ENCODE measurements at regions not wholly inside any gene's neighbourhood (a gene's known extent, or its start where the extent isn't known, plus 50 kb on each side); places are given as distances from the start of the nearest gene placed in this dataset.

DNA sequence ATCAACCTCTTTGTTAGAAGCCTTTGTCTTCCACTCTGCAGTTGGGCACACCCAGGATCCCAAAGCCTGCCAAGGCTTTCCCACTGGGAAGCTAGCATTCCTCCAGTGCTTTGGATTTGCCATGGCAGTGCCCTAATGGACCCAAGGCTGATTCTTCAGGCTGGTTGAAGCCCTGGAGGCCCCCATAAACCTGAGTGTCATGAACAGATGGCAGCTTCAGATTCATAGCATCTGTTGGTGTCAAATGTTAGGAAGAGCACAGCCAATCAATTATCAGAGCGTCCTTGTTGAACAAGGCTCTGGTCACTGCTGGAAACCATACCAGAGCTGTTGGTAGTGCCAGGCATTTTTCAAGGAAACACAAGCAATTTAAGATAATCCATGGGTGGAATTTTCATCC lies 241.1 kb upstream of the KLF4 start:
- no peak for DNase-seq

DNA sequence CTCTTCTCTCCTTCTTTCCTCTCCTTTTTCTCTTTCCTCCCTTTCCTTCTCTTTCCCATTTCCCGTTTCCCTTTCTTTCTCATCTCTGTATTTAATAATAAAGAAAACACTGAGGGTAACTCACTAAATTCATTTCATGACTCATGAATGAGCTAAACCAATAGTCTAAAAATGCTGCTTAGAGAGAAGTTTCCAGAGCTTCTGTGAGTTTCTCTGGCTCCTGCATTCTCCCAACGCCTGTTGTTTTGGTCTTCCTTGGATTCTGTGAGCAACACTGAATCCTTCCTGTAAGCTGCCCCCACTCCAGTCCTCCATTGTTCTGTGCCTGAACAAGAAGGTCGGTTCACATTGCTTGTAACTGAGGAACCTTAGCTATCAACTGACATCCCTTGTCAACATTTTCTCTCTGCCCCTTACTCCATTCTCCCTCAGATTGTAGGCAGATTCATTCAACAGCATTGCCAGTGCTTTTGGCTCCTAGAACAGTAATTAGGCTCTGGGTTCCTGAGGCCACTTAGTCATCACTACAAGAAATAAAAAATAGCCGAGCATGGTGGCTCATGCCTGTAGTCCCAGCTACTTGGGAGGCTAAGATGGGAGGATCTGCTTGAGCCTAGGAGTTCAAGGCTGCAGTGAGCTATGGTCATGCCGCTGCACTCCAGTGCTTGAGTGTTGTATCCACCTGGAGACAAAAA lies 237.7 kb upstream of the KLF4 start:
- DNase-seq: no peak

DNA sequence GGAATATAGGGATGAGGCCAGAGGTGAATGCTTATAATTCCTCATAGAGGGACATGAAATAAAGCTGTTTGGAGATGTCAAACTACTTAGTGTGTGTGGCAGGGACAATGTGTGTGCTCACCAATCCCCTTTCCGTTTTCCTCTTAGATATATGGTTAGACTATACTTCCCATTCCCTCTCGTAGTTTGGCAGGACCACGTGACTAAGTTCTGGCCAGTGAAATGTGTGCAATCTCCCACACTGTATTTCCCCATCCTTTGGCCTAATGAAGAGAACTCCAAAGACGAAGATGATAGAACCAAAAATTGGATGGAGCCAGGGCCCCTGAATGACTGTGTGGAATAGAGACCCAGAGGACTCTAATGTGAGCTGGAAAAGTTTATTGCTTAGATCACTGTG lies 233.4 kb upstream of the KLF4 start:
- DNase-seq: no peak

DNA sequence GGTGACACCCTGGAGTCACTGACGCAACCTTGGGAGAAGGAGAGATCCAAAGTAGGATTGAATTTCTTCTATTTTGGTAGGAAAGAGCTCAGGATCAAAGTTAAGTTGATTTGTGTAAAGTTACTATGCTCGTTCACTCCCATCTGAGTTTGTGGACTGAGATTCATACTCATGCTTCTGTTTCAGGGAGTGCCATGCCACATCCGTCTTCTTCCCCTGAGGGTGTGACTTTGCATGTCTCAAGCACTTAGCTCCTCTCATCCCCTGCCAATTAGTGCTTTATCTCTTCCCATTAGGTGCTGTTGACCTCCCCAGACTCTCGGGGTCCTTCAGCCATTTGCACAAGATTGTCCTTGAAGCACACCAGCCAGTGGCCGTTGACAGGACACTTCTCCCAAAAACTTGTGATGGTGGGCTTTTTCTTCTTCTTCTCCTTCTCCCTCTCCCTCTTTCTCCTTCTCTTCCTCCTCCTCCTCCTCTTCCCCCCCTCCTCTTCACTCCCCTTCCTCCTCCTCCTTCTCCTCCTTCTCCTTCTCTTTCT lies 232.2 kb upstream of the KLF4 start:
- no peak for DNase-seq

DNA sequence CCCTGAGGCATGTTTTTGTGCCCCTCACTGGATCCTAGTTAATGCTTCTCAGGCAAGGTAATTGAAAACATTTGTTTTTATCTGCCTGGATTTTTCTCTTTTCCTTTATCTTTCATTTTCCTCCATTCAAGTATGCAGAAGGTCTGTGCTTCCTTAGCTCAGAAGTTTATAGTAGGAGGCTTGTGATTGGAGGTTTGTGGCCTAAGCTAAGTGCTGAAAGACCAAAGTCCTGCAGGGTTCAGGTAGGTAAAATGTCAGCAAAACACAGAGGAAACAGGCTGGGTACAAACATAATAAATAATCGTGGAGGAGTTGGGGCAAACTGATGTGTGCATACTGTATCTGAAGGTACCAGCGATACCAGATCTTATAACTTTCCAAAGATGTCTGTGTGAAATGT lies 230.9 kb upstream of the KLF4 start:
- no peak for DNase-seq

DNA sequence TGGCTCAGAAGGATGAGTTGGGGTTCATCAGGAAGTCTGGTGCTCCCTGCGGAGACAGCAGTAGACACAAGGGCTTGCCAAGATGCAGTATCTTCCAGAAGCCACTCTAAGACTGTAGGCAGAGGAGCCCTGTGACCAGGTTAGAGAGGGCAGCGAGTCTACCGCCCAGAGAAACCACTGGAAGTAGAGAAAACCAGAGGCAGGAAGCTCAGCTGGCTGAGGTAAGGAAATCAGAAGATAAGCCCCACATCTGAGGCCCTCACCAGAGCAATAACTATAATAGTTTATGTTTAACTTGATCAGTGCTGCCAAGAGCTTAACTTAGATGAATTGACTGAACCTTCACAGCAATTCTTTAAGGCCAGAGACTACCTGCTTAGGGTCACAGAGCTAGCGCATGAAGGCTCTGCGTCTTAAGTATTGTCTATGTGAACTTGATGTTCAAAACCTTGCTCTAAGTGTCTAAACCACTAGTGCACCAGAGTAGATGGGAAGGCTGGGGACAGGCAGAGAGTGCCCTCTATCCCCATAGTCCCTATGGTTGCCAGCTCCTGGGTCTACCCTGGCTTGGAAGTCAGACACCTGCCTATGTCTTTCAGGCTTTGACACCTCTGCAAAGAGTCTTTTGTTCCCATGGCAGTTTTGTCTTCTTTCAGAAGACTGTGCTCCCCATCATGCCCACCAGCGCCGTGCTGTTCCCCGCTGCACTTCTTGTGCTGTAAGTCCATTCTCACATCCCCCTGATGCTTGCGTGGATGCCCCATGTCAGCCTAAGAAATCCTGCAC lies 228.2 kb upstream of the KLF4 start:
- DNase-seq: no peak

DNA sequence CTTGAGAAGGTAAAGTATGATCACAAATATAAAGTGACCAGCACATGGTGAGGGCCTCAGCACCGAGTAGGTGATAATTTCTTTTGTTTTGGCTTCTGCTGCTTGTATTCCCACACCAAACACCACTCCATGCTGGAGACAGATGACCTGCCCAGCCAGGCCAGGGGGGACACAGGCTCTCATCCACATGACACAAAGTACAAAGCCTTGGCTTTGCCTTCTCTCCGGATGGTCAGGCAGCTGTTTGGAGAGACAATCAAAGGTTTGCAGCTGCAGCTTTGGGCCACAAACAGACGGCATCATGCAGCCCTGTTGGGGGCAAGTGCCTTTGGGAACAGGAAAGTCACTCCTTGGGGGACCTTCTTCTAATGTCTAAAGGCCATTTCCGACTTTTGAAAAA lies 226.2 kb upstream of the KLF4 start:
- DNase-seq: no peak

DNA sequence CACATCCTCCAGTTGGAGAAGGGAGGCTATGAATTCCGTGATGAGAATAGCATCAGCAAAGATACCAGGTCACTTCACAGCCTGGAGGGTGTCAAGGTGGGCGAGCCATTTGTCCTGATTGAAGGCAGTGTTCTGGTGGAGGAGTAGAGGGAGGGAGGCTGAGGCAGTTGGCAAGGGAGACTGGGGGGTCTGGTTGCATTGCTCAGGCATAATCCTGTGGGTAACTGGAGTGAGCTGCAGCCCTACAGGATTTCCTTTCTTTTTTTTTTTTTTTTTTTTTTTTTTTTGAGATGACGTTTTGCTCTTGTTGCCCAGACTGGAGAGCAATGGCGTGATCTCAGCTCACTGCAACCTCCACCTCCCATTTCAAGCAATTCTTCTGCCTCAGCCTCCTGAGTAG lies 223.9 kb upstream of the KLF4 start:
- DNase-seq: no peak

DNA sequence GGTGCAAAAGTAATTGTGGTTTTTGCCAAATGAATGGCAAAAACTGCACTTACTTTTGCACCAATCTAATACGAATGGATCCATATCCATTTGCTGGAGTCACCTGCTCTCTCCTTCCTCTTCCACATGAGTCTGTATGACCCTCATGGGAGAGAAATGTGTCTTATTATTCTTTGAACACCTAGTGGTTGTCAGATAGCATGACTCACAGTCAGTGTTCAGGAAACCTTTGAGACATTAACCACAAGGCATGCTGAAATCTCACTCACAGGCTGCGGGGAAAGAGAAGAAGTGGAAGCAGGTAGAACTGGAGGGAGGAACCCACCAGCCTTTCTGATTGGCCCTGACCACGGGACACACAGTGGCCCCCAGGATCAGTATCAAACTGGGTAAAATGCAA lies 222.8 kb upstream of the KLF4 start:
- DNase-seq: no peak

DNA sequence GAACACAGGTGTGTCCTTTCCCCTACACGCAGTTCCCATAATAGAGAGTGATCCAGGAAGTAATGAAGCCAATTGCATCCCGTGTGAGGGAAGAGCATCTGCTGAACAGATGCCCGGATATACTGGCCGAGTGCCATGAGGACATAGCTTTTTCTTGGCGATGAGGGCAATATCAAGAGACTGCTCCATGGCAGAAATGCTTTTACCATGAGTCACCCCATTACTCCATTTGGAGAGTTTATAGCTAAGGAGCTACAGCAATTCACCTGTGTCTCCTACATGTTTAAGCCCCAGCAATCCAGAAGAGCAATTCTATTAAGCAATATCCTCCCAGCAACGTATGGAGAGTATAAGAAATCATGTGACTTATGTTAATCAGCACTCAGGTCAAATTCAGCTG lies 222.0 kb upstream of the KLF4 start:
- DNase-seq: no peak

DNA sequence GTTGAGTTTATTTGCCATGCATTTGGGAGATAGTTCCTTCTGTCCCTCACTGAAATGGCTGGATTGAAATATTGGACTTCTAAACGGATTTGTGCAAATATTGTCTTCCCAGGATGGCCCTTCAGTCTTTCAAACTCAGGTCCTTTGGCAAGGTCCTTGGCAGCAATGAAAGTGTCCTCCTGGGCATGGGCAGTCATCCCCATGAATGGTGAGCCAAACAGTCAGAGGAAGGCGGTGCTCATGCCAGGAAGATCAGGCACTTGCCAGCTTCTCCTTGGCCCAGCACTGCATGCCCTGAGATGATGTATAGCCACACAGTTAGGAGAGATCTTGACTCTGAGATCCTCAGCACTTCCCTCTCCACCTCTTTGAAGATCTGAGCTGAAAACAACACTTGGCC lies 221.4 kb upstream of the KLF4 start:
- DNase-seq: no peak

DNA sequence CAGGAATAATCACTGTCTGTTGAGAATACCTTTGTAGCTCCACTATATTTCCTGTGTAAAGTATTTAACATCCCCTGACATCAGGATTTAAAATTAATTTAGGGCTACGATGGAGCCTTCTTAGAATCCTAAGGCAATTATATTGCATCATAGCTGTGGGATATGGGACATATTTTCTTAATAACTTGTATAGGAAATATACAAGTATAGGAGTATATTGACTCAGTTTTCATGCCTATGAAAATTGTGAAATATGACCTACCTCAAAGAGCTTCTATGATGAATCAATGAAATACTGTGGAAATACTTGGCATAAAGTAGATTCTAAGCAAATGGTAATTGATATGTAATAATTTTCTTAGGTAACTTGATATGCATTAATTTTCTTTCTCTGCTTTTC lies 221.0 kb upstream of the KLF4 start:
- DNase-seq: no peak

DNA sequence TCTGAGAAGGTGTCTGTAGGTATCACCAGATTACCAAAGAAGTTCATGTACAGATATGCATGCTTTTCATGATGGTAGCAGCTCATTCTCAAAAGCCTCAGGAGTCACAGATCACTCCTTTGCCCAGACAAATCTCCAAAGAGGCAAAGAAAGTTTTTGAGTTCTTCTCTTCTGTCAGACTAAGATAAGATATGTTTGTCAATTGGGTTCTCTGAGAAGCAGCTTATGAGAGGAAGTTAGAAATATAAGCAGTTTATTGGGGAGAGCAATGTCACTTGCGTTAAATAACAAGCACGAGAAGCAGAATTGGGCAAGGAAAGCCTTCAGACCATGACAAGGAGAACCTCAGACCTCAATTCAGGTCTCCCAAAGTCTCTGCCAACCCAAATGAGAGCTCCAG lies 219.2 kb upstream of the KLF4 start:
- no peak for DNase-seq

DNA sequence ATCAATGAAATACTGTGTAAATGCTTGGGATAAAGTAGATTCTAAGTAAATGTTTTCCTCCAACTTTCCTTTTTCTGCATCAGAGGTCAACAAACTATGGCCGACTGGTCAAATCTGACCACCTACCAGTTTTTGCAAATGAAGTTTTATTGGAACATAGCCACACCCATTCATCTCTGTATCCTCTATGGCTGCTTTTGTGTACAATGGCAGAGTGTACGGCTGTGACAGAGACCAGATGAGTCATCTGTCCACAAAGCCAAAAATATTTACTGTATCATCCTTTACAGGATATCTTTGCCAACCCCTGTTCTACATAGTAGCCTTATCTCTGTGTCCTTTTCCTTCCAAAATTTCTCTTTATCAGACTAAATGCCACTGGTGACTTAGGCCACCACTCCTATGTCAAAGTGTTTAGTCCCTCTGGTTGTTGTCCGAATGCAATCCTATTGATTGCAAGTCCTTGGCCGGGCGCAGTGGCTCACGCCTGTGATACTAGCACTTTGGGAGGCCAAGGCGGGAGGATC lies 218.4 kb upstream of the KLF4 start:
- no peak for DNase-seq

DNA sequence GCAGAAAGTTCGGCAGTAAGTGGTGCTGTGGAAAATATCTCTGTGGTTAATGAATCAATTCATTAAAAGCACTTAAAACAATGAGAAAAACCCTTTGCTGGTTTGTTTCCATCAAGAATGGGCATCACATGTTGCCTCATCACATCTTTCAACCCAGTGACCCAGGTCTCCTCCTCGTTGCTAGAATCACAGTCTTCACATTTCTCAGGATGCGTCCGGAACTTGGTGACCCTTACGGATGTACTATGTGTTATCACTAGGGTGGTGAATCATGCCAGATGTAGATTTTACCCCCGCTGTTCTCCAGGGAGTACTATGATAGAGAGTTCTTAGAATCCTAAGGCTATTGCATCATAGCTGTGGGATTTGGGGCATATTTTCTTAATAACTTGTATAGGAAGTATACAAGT lies 217.9 kb upstream of the KLF4 start:
- DNase-seq: no peak

DNA sequence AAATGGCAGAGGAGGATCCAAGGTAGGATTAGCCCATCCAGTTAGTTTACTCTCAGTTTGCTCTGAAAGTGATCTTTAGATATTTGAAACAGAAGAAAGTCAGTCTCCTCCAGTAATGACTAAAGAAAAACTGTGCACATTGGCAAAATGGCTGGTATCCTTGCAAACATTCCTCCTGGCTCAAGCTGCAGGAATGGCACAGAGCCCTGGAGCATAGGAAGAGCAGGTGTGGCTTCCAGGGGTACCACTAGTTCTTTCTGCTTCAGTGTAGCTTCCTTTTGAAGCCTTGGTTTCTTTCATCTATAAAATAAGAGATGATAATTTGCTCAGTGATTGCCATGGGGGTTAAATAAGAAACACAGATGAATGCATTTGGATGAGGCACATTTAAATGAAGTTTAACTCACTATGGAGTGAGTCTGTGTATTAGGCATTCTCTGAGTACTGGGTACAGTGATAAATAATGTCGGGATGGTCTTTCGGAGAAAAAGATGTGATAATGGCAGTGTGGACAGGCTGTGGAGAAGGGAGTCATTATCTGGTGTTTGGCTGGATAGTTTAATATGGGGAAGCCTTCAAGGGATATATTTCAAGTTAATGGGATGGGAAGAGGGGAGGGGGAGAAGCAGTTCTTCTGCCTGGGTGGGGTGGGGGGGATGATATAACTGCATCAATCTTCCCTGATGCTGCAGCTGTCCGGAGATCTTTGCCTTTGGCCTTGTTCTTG lies 217.3 kb upstream of the KLF4 start:
- no peak for DNase-seq

DNA sequence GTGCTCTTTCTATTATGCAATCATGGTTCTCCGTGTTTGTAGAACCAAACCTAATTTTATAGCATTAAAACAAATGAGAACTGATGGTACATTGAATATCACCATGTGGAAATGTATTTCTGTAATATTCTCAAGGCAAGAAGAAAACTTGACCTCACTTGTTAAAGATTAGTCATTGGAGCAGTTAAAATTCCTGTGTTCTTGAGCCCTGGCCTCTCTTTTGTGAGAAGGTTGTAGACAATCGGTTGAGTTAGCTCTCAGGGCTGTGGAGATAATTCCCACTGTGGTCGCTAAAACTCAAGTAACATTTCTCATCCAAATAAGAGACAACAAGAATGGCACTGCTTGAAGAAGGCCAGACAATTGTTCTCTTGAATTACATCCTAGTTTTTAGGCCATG lies 216.0 kb upstream of the KLF4 start:
- no peak for DNase-seq

DNA sequence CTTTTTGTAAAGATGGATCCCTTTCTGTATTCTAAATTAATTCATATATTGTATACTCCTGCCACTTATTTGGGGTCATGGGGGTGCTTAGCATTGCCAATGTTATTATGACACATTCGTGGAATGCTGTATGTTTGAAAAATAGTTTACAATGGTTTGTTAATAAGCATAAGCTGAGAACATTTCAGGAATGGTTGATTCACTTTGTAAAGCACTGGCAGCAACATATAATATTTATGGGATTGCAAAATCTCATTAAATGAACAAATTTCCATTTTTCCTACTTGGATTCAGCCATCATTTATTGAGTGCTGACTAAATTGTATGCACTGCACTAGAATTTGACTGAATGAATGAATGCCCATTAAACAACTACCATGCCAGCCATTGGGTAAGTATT lies 215.2 kb upstream of the KLF4 start:
- no peak for DNase-seq

DNA sequence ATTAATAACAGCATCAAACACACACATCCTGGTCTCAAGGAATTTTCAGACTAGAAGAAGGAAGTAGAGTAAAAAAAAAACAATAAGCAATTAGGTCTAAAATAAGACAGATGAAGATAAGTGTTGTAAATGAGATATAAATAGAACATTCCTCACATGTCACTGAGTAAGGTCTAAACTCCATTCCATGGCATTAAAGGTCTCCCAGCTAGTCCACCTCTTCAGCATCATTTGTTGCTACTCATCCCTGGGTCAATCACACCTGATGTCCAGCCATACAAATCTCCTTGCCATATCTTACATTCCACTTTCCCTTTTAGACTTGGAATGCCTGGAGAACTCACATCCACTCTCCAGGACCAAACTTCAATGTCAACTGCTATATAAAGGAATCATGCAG lies 214.1 kb upstream of the KLF4 start:
- DNase-seq: no peak

DNA sequence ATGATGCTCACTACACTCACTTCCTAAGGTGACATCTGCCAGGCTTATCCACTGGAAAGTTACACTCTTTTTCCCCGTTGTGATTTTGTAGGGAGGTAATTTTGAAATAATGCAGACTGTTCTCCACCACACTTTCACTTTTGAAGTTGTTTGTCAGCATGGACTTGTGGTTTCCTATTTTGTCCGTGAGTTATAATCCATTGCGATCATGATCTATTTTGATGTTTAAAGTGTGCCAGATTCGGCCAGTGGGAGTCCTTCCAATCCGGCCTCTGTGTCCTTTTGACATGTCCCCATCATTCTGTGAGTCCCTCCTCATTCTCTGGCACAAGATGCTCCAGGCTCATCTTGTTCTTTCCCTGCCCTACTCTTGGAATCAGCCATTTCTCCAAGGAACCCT lies 211.3 kb upstream of the KLF4 start:
- DNase-seq: no peak

DNA sequence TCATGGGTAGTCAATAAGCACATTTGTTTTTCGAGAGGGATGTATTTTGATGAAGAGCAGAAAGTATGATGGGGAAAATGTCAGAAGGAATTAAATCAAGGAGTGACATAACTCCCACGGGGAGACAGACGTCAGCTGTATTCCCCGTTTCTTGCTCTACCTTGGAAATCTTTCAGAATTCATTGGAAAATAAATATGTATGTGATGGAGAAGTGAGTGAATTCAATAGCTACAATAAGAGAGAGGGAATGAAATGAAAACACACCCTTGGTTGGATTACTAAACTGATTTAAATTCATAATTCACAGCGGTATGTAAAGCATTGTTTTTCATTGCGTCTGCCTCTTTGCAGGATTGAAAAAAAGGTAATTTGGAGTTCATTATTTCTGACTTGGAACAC lies 209.7 kb upstream of the KLF4 start:
- DNase-seq: no peak

DNA sequence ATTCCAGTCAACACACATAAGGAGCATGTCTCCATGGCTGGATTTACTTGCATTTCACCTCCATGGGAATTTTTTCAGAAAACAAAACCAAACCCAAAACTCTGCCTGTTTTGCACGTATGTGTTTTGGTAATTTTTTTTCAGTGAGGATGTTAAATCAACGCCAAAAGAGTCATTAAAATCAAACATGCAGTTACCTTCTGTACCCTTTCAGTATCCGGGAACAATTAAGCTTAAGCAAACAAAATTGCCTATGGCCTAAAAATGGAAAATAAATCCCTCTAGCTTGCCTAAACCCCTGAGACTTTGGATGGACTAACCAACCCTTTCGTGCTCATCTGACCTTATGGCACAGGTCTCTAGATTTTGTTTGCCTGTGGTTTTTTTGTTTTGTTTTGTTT lies 209.2 kb upstream of the KLF4 start:
- DNase-seq: no peak

DNA sequence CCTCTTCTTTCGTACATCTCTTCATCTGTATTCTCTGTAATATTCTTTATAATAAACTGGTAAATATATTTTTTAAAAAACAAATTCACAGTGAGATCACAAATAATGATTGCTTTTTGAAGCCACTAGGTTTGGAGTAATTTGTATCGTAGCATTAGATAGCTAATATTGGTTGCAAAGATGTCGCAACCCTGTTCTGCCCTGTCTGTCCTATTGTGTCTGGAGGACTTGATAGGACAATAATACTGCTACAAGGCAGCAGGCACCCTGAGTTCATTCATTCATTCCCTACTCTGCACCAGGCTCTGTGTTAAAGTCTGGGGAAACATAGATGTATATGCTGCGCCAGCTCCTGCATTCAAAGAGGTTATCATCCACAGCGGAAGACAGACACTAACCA lies 206.7 kb upstream of the KLF4 start:
- no peak for DNase-seq

DNA sequence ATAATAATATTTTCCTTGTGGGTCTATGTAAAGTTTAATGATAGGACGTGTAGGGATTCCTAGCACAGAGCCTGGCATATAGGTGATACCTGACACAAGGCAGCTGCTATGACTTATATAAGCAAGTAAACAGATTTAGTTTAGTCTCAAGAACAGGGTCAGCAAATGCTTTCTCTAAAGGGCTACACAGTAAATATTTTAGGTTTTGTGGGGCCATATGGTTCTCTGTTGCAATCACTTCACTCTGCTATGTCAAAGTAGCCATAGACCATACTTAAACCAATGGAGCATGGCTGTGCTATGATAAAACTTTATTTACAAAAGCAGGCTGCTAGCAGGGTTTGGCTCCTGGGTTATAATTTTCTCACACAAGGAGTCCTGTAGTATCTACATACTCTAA lies 204.8 kb upstream of the KLF4 start:
- no peak for DNase-seq

Data from DMS79 (cell line).